H1 (cell line): ENCODE measurements at regions not wholly inside any gene's neighbourhood (a gene's known extent, or its start where the extent isn't known, plus 50 kb on each side); places are given as distances from the start of the nearest gene placed in this dataset.

Experiments used
- CTCF ChIA-PET: fragments of 300-600 bp; sonication (Branson Sonifier 250); formaldehyde crosslinking; loops from one replicate; lab custom pipeline; 2021; ENCODE audit not compliant: partially characterized antibody; lab: Charles Lee
- POLR2A ChIA-PET: fragments of 300-600 bp; sonication (Branson Sonifier 250); formaldehyde crosslinking; loops from one replicate; lab custom pipeline; 2021; ENCODE audit warnings: inconsistent platforms; ENCODE audit not compliant: partially characterized antibody; lab: Charles Lee
- DNase-seq, 2 experiments: peaks; one replicate each; pipeline versions ENCODE4 v3.0.0 to v3.0.0-alpha.2; 2010 to 2022; ENCODE audit warnings: low spot score in 2 of 2, low read depth in 1 of 2, mixed read lengths in 1 of 2
- FAIRE-seq: peaks from 2 replicates; lab custom pipeline; 2011; peaks lifted over from hg19 to GRCh38; lab: Jason Lieb, UNC
- H2AFZ ChIP-seq: 2 replicates; pipeline ENCODE4 v1.8.1; 2012; ENCODE audit warnings: low read length, inconsistent platforms
- H2AK5ac ChIP-seq: 2 replicates; pipeline ENCODE4 v1.6.1; 2013; ENCODE audit warnings: low read depth, low read length
- H2BK120ac ChIP-seq: replicated peaks from 2 replicates; pipeline ENCODE3; 2013; ENCODE audit warnings: low read depth, low read length, inconsistent platforms
- H2BK12ac ChIP-seq: 2 replicates; pipeline ENCODE4 v1.6.1; 2013; ENCODE audit warnings: low read depth, low read length
- H2BK15ac ChIP-seq: 2 replicates; pipeline ENCODE4 v1.6.1; 2013; ENCODE audit warnings: low read length
- H2BK20ac ChIP-seq: 2 replicates; pipeline ENCODE4 v1.6.1; 2013; ENCODE audit warnings: low read length
- H2BK5ac ChIP-seq: 2 replicates; pipeline ENCODE4 v1.6.1; 2013; ENCODE audit warnings: low read depth, low read length
- H3K14ac ChIP-seq: 2 replicates; pipeline ENCODE4 v1.6.1; 2013; ENCODE audit warnings: inconsistent platforms; ENCODE audit not compliant: insufficient read length
- H3K18ac ChIP-seq: 2 replicates; pipeline ENCODE4 v1.6.1; 2013; ENCODE audit warnings: low read length; ENCODE audit errors: extremely low read depth
- H3K23ac ChIP-seq: 2 replicates; pipeline ENCODE4 v1.6.1; 2013; ENCODE audit warnings: inconsistent platforms; ENCODE audit not compliant: insufficient read length
- H3K23me2 ChIP-seq: 2 replicates; pipeline ENCODE4 v1.6.1; 2013; ENCODE audit warnings: low read depth, low read length
- H3K27ac ChIP-seq: 2 replicates; pipeline ENCODE4 v1.6.1; 2011; ENCODE audit warnings: low read depth, low read length, inconsistent platforms
- H3K27me3 ChIP-seq, 4 experiments: replicated peaks in 1 of 4; 1 replicate in 1 of 4; 2 replicates in 3 of 4; pipeline versions ENCODE4 v1.6.1 to v1.8.1; 2011 to 2013; ENCODE audit warnings: low read length in 3 of 4, mild to moderate bottlenecking in 3 of 4, inconsistent platforms in 2 of 4, mixed read lengths in 2 of 4, moderate library complexity in 1 of 4; ENCODE audit not compliant: control insufficient read depth in 3 of 4, insufficient read depth in 3 of 4; ENCODE audit errors: extremely low read depth in 1 of 4
- H3K36me3 ChIP-seq, 4 experiments: 2 replicates each; pipeline versions ENCODE4 v1.6.1 to v1.8.1; 2011 to 2013; ENCODE audit warnings: mild to moderate bottlenecking in 4 of 4, low read length in 3 of 4, moderate library complexity in 2 of 4, control low read depth in 1 of 4, inconsistent platforms in 1 of 4; ENCODE audit not compliant: insufficient read depth in 4 of 4, control insufficient read depth in 2 of 4
- H3K4ac ChIP-seq: replicated peaks from 2 replicates; pipeline ENCODE3; 2013; ENCODE audit warnings: low read length, low read depth, mixed read lengths, inconsistent platforms; ENCODE audit not compliant: insufficient read length
- H3K4me1 ChIP-seq, 4 experiments: replicated peaks in 1 of 4; 1 replicate in 1 of 4; 2 replicates in 3 of 4; pipeline versions ENCODE4 v1.6.1 to v1.8.1; 2011 to 2013; ENCODE audit warnings: low read length in 3 of 4, inconsistent platforms in 2 of 4, mixed read lengths in 1 of 4; ENCODE audit not compliant: insufficient read depth in 4 of 4, control insufficient read depth in 3 of 4
- H3K4me2 ChIP-seq, 2 experiments: 2 replicates each; pipeline versions ENCODE4 v1.6.1 to v1.8.1; 2011 to 2013; ENCODE audit warnings: low read depth in 2 of 2, low read length in 2 of 2, control low read depth in 1 of 2, inconsistent platforms in 1 of 2, mild to moderate bottlenecking in 1 of 2; ENCODE audit not compliant: insufficient read depth in 1 of 2
- H3K4me3 ChIP-seq, 4 experiments: fragments of 200-600, 300-600 bp in 1 of 4; sonication (generic), shearing (Covaris generic), sonication (Bioruptor Twin) in 1 of 4; 2 replicates each; pipeline versions ENCODE4 v1.5.1 to v1.8.1; 2011 to 2016; ENCODE audit warnings: low read length in 4 of 4, low read depth in 3 of 4, control low read depth in 2 of 4, inconsistent platforms in 2 of 4, mild to moderate bottlenecking in 2 of 4, mixed read lengths in 1 of 4, moderate library complexity in 1 of 4; ENCODE audit not compliant: insufficient read depth in 2 of 4; ENCODE audit errors: extremely low read depth in 1 of 4
- H3K56ac ChIP-seq: replicated peaks from 2 replicates; pipeline ENCODE3; 2013; ENCODE audit warnings: low read depth, mild to moderate bottlenecking, mixed read lengths, low read length, inconsistent platforms; ENCODE audit not compliant: insufficient read length
- H3K79me1 ChIP-seq: 2 replicates; pipeline ENCODE4 v1.6.1; 2013; ENCODE audit warnings: low read depth, low read length, control low read depth
- H3K79me2 ChIP-seq, 2 experiments: 2 replicates each; pipeline versions ENCODE4 v1.6.1 to v1.8.1; 2012 to 2013; ENCODE audit warnings: low read length in 2 of 2, mild to moderate bottlenecking in 2 of 2, inconsistent platforms in 1 of 2; ENCODE audit not compliant: insufficient read depth in 2 of 2, control insufficient read depth in 1 of 2
- H3K9ac ChIP-seq, 4 experiments: replicated peaks in 1 of 4; 1 replicate in 1 of 4; 2 replicates in 3 of 4; pipeline versions ENCODE4 v1.6.1 to v1.8.1; 2011 to 2013; ENCODE audit warnings: low read depth in 3 of 4, low read length in 3 of 4, control low read depth in 2 of 4, mild to moderate bottlenecking in 2 of 4, moderate library complexity in 2 of 4, inconsistent platforms in 1 of 4; ENCODE audit errors: extremely low read depth in 1 of 4
- H3K9me3 ChIP-seq, 2 experiments: 2 replicates each; pipeline versions ENCODE4 v1.6.1 to v1.8.1; 2012 to 2013; ENCODE audit warnings: mild to moderate bottlenecking in 2 of 2, moderate library complexity in 2 of 2, control low read depth in 1 of 2, inconsistent platforms in 1 of 2, low read depth in 1 of 2, low read length in 1 of 2, mixed read lengths in 1 of 2; ENCODE audit not compliant: insufficient read depth in 2 of 2
- H4K20me1 ChIP-seq, 2 experiments: replicated peaks in 1 of 2; 2 replicates each; pipeline versions ENCODE3 to v1.8.1; 2011 to 2013; ENCODE audit warnings: inconsistent platforms in 2 of 2, low read length in 2 of 2, mild to moderate bottlenecking in 1 of 2; ENCODE audit not compliant: insufficient read depth in 2 of 2, control insufficient read depth in 1 of 2
- H4K5ac ChIP-seq: 2 replicates; pipeline ENCODE4 v1.6.1; 2013; ENCODE audit warnings: low read length, low read depth, mixed read lengths, inconsistent platforms; ENCODE audit not compliant: insufficient read length
- H4K8ac ChIP-seq: 2 replicates; pipeline ENCODE4 v1.8.0; 2013; ENCODE audit warnings: mild to moderate bottlenecking, moderate library complexity, low read length, inconsistent platforms; ENCODE audit not compliant: insufficient read depth; ENCODE audit errors: extremely low read depth
- H4K91ac ChIP-seq: replicated peaks from 2 replicates; pipeline ENCODE3; 2013; ENCODE audit warnings: low read length, mixed read lengths, inconsistent platforms; ENCODE audit not compliant: insufficient read length
- CBX8 ChIP-seq: fragments of 300-800, 300-1000 bp; sonication (generic); IDR thresholded peaks from 2 replicates; pipeline ENCODE4 v1.7.1; 2016; ENCODE audit warnings: low read depth, low read length, borderline replicate concordance
- JUN ChIP-seq: IDR thresholded peaks from 2 replicates; pipeline ENCODE4 v1.6.1; 2011; ENCODE audit warnings: low read depth, mild to moderate bottlenecking, improper control_type of control experiment, low read length
- KDM1A ChIP-seq: fragments of 200-600, 300-600 bp; sonication (generic); IDR thresholded peaks from 2 replicates; pipeline ENCODE4 v1.7.1; 2016; ENCODE audit warnings: mild to moderate bottlenecking, low read length, borderline replicate concordance
- POU5F1 ChIP-seq: IDR thresholded peaks from 2 replicates; pipeline ENCODE4 v1.6.1; 2011; ENCODE audit warnings: low read depth, mild to moderate bottlenecking, low read length, moderate library complexity
- SAP30 ChIP-seq: fragments of 300-600 bp; sonication (generic); IDR thresholded peaks from 2 replicates; pipeline ENCODE4 v1.7.1; 2012; ENCODE audit warnings: low read length, moderate library complexity, mild to moderate bottlenecking, inconsistent platforms; ENCODE audit not compliant: insufficient read depth, insufficient replicate concordance
- SRF ChIP-seq: IDR thresholded peaks from 2 replicates; pipeline ENCODE4 v1.6.1; 2011; ENCODE audit warnings: mild to moderate bottlenecking, low read depth, low read length, moderate library complexity
- TBP ChIP-seq: IDR thresholded peaks from 2 replicates; pipeline ENCODE4 v1.6.1; 2011; ENCODE audit warnings: low read depth, low read length, improper control_type of control experiment
- ZNF274 ChIP-seq: IDR thresholded peaks from 2 replicates; pipeline ENCODE4 v1.7.0; 2012; ENCODE audit warnings: low read length, borderline replicate concordance; ENCODE audit errors: extremely low read depth
- WGBS, 2 experiments: shearing (Covaris generic) in 1 of 2; methylation state at CpG; one replicate each; pipeline versions ENCODE4 v1.1.6 to v1.1.7; 2013 to 2015; ENCODE audit warnings: low lambda C conversion rate in 2 of 2, mixed read lengths in 2 of 2, inconsistent platforms in 1 of 2, low coverage in 1 of 2, missing lambda C conversion rate in 1 of 2; ENCODE audit not compliant: insufficient replicate concordance in 2 of 2, insufficient coverage in 1 of 2, insufficient read length in 1 of 2; ENCODE audit errors: extremely low coverage in 1 of 2, missing lambda C conversion rate in 1 of 2; 5-methylcytosine and 5-hydroxymethylcytosine counted together
- TF ChIP-seq, protein P1 (sequence below), 3 experiments: IDR thresholded peaks; 1 replicate in 2 of 3; 2 replicates in 1 of 3; pipeline versions ENCODE4 v1.5.1 to v1.6.1; 2011; ENCODE audit warnings: low read length in 3 of 3, mild to moderate bottlenecking in 3 of 3, inconsistent platforms in 2 of 3, low read depth in 1 of 3, moderate library complexity in 1 of 3; ENCODE audit not compliant: insufficient read depth in 1 of 3; ENCODE audit errors: control extremely low read depth in 1 of 3
- TF ChIP-seq, protein P2 (sequence below): IDR thresholded peaks from 2 replicates; pipeline ENCODE4 v1.6.1; 2012; ENCODE audit warnings: inconsistent platforms

DNA sequence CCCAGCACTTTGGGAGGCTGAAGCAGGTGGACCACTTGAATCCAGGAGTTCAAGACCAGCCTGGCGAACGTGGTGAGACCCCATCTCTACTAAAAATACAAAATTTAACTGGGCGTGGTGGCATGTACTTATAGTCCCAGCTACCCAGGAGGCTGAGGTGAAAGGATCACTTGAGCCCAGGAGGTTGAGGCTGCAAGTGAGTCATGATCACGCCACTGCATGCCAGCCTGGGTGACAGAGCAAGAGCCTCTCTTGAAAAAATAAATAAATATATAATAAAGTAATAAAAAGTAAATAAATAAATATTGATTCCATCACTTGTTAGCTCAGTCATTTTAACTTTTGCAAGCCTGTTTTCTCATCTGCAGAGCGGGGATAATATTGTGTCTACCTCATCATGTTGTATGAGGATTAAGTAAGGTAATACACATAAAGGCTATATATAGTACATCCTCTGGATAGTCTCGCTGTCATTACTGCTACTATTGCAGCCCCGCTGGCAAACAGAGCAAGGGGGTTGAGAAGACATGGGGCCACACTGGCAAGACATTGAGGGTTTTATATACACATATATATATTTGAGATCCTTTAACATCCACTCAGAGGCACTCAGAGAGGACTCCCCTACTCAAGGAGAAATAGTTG is 210.9 kb downstream of the C9orf152 start:
- no peak for FAIRE-seq
- no peak for TF ChIP-seq CBX8
- no peak for TF ChIP-seq KDM1A
- no peak for TF ChIP-seq JUN
- TF ChIP-seq, protein P1, sequence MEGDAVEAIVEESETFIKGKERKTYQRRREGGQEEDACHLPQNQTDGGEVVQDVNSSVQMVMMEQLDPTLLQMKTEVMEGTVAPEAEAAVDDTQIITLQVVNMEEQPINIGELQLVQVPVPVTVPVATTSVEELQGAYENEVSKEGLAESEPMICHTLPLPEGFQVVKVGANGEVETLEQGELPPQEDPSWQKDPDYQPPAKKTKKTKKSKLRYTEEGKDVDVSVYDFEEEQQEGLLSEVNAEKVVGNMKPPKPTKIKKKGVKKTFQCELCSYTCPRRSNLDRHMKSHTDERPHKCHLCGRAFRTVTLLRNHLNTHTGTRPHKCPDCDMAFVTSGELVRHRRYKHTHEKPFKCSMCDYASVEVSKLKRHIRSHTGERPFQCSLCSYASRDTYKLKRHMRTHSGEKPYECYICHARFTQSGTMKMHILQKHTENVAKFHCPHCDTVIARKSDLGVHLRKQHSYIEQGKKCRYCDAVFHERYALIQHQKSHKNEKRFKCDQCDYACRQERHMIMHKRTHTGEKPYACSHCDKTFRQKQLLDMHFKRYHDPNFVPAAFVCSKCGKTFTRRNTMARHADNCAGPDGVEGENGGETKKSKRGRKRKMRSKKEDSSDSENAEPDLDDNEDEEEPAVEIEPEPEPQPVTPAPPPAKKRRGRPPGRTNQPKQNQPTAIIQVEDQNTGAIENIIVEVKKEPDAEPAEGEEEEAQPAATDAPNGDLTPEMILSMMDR (IDR thresholded peaks at IDR 0.05; ENCODE audit: control extremely low read depth in 1 of 3, insufficient read depth in 1 of 3, low read depth in 1 of 3, low read length in 3 of 3): no peak
- no peak for TF ChIP-seq SAP30
- no peak for TF ChIP-seq ZNF274
- TF ChIP-seq TBP: no peak
- TF ChIP-seq POU5F1: no peak
- no peak for TF ChIP-seq SRF
- TF ChIP-seq, protein P2, sequence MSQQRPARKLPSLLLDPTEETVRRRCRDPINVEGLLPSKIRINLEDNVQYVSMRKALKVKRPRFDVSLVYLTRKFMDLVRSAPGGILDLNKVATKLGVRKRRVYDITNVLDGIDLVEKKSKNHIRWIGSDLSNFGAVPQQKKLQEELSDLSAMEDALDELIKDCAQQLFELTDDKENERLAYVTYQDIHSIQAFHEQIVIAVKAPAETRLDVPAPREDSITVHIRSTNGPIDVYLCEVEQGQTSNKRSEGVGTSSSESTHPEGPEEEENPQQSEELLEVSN: no peak

More for the DNA sequence above, 210.9 kb downstream of the C9orf152 start:
- H3K79me2 ChIP-seq: no peaks in the 10 kb centered on the region
- no peak overlapping the region for H2BK120ac ChIP-seq
- no peak overlapping the region for H3K27ac ChIP-seq
- no peak overlapping the region for H4K5ac ChIP-seq
- no peaks in the 10 kb centered on the region; a peak in 1 of 8 replicates for H3K36me3 ChIP-seq
- H2BK5ac ChIP-seq: no peak overlapping the region
- H4K20me1 ChIP-seq: no peaks in the 10 kb centered on the region
- H3K14ac ChIP-seq: no peak overlapping the region
- no peaks in the 10 kb centered on the region for H3K79me1 ChIP-seq
- no peaks in the 10 kb centered on the region for H3K27me3 ChIP-seq
- WGBS, 2 experiments: 91% methylated on average over 6 of the region's 7 CpGs; no CpG with 5 or more reads in 1 of the 2 experiments
- H3K4me2 ChIP-seq: no peak overlapping the region
- H3K23me2 ChIP-seq: 0 out of 2 replicates have a peak, but pooled peaks cover 2% of the 10 kb centered on the region
- H4K91ac ChIP-seq: no peak overlapping the region
- no peak for DNase-seq
- H2BK15ac ChIP-seq: no peak overlapping the region
- no peak overlapping the region for H3K4ac ChIP-seq
- H2BK12ac ChIP-seq: no peak overlapping the region
- H2BK20ac ChIP-seq: no peak overlapping the region
- no peak overlapping the region for H2AFZ ChIP-seq
- no peaks in the 10 kb centered on the region for H3K4me1 ChIP-seq
- H3K18ac ChIP-seq: no peak overlapping the region
- POLR2A ChIA-PET: interaction anchor here (1.1 kb wide), 1 partner anchor 50 kb away, joined by 4 read pairs; no protein-coding TSS in a partner anchor
- peaks cover 0 to 6% of the 10 kb centered on the region in 2 experiments; a peak in 1 of 4 replicates for H3K9me3 ChIP-seq
- no peak overlapping the region for H2AK5ac ChIP-seq
- CTCF ChIA-PET: interaction anchor here (1.0 to 1.6 kb wide), 4 partner anchors 65 to 587 kb away, joined by 3 to 4 read pairs (median 3); no protein-coding TSS in a partner anchor
- no peak overlapping the region for H4K8ac ChIP-seq
- no peak overlapping the region for H3K56ac ChIP-seq
- H3K9ac ChIP-seq: no peak overlapping the region
- H3K4me3 ChIP-seq: no peak overlapping the region
- H3K23ac ChIP-seq: no peak overlapping the region
